Erythroblast (primary cell): ENCODE measurements at regions not wholly inside any gene's neighbourhood (a gene's known extent, or its start where the extent isn't known, plus 50 kb on each side); places are given as distances from the start of the nearest gene placed in this dataset.

ENCODE experiments used
- GATA1 ChIP-seq: IDR thresholded peaks from 2 replicates; pipeline ENCODE4 v1.6.1; 2011; ENCODE audit warnings: low read depth, mild to moderate bottlenecking, control low read depth, low read length, moderate library complexity
- POLR2A ChIP-seq: IDR thresholded peaks from 2 replicates; pipeline ENCODE4 v1.6.1; 2011; ENCODE audit warnings: mild to moderate bottlenecking, low read length

GRCh38 chr12:24447678-24448077 lies 498.2 kb upstream of the SOX5 start:
- TF ChIP-seq POLR2A (no peak), GATA1 (no peak)
